Effector memory CD8-positive, alpha-beta T cell (primary cell): ENCODE measurements at regions not wholly inside any gene's neighbourhood (a gene's known extent, or its start where the extent isn't known, plus 50 kb on each side); places are given as distances from the start of the nearest gene placed in this dataset.
"Not testable (repeated sequence)": the region's sequence is repeated elsewhere in the genome, so short reads cannot be mapped to it uniquely, and the experiment has no call there.

Experiments
- ATAC-seq: fragments of 150-1000 bp; cut with Tn5 transposase; replicated peaks from 2 replicates; pipeline ENCODE4 v1.10.0; 2021; ENCODE audit warnings: mild to moderate bottlenecking, moderate library complexity
- DNase-seq, 3 experiments: peaks; one replicate each; pipeline ENCODE4 v3.0.0; 2021
- H3K27ac Mint-ChIP-seq, 2 donors: one replicate each; pipeline ENCODE4 v1.8.0; 2022; ENCODE audit warnings: mild to moderate bottlenecking in 2 of 2, mixed read lengths in 2 of 2, moderate library complexity in 2 of 2
- H3K27me3 Mint-ChIP-seq, 2 donors: one replicate each; pipeline ENCODE4 v1.8.0; 2022; ENCODE audit warnings: mixed read lengths in 2 of 2
- H3K36me3 Mint-ChIP-seq: one replicate; pipeline ENCODE4 v1.8.0; 2022; ENCODE audit warnings: mild to moderate bottlenecking, moderate library complexity, mixed read lengths; ENCODE audit not compliant: insufficient read depth
- H3K4me1 Mint-ChIP-seq, 2 donors: one replicate each; pipeline ENCODE4 v1.8.0; 2022; ENCODE audit warnings: low read depth in 2 of 2, mixed read lengths in 2 of 2
- H3K4me3 Mint-ChIP-seq, 2 donors: one replicate each; pipeline ENCODE4 v1.8.0; 2022; ENCODE audit warnings: mild to moderate bottlenecking in 2 of 2, mixed read lengths in 2 of 2, moderate library complexity in 2 of 2
- H3K9me3 Mint-ChIP-seq, 2 donors: one replicate each; pipeline ENCODE4 v1.8.0; 2022; ENCODE audit warnings: mixed read lengths in 2 of 2

DNA sequence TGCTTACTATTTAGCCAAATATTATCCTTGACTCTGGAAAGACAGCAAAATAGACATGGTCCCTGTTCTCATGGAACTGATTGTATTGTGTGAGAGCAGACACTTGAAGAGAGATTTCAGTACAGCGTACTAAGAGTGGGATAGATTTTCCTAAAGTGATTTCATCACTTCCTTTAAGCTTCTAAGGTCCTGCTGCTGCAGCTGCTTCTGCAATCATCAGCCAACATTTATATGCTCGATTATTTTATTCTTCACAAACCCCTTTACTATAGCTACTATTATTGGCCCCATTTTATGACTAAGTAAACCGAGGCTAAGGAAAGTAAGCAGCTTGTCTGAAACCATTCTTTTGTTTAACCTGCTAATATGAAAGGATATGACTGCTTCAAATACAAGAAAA, 137.7 kb downstream of the SPATA31D1 start:
- Mint-ChIP-seq H3K4me1 (no peaks in the 10 kb centered on the region), H3K4me3 (no peak overlapping the region), H3K36me3 (no peaks in the 10 kb centered on the region), H3K27ac (no peak overlapping the region), H3K9me3 (peaks cover 0 to 3% of the 10 kb centered on the region in 2 donors), H3K27me3 (no peaks in the 10 kb centered on the region)
- ATAC-seq (no peak), DNase-seq (no peak)

DNA sequence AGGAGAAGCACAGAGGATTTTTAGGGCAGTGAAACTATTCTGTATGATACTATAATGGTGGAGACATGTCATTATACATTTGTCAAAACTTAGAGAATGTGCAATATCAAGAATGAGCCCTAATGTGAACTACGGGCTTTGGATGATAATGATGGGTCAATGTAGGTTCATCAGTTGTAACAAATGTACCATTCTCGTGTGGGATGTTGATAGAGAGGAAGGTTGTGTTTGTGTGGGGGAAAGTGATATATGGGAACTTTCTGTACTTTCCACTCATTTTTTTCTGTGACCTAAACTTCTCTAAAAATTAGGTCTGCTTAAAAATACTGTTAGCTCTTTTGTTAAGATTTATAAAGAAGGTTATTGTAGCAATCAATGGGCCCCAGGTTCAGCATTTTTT, 138.9 kb downstream of the SPATA31D1 start:
- Mint-ChIP-seq H3K9me3 (peaks cover 0 to 3% of the 10 kb centered on the region in 2 donors), H3K4me1 (no peaks in the 10 kb centered on the region), H3K27me3 (no peaks in the 10 kb centered on the region), H3K27ac (no peak overlapping the region), H3K4me3 (no peak overlapping the region), H3K36me3 (no peaks in the 10 kb centered on the region)
- no peak for DNase-seq
- ATAC-seq = no peak

DNA sequence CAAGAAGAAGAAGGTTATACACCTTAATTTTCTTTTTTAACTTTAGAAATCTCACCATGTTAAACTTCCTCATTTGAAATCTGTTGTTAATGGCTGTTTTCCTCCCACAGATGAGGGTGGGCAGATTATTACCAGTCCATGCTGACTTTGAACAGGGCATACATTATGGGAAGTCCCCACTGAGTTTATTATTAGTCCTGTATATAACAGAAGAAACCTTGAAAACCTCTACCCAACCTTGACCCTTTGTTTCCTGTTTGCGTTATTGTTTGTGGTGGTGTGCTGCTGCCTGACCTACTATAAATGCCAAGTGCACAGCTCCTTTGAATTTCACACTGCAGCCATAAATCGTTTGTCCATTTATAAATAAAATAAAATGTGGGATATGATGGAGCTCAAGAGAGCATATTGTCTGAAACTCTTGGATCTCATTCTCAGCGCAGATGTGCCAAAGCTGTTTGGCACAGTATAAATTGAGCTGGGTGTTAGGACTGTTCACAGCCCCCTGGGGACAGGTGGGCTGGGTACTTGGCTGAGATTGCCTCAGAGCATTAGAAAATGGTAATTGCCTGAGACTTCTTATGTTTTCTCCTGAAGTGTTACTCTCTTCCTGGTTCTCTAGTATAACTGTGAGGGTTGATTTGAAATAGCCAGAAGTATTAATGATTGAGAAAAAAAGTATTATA, 139.6 kb downstream of the SPATA31D1 start:
- Mint-ChIP-seq H3K27me3 (no peaks in the 10 kb centered on the region), H3K36me3 (no peaks in the 10 kb centered on the region), H3K4me3 (no peak overlapping the region), H3K4me1 (no peaks in the 10 kb centered on the region), H3K9me3 (peaks cover 0 to 3% of the 10 kb centered on the region in 2 donors), H3K27ac (no peak overlapping the region)
- DNase-seq (no peak), ATAC-seq (peak; percentile 41)

DNA sequence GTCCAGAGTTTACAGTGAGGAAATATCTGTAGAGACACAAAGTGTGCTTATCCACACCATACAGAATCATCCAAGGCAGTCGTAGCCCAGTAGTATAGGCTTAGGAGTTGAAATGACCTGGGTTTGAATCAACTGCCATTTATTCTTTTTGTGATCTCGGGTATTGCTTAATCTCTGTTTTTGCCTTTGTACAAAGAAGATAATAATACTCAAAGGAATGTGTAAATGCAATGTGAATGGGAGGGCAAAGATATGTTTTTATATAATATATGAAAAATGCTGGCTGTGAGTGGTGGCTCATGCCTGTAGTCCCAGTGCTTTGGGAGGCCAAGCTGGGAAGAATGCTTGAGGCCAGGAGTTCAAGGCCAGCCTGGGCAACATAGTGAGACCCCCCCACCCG, 141.1 kb downstream of the SPATA31D1 start:
- Mint-ChIP-seq H3K27ac (no peak overlapping the region), H3K36me3 (no peaks in the 10 kb centered on the region), H3K9me3 (peaks cover 0 to 5% of the 10 kb centered on the region in 2 donors), H3K27me3 (no peaks in the 10 kb centered on the region), H3K4me1 (no peaks in the 10 kb centered on the region), H3K4me3 (no peak overlapping the region)
- no peak for ATAC-seq
- no peak for DNase-seq

DNA sequence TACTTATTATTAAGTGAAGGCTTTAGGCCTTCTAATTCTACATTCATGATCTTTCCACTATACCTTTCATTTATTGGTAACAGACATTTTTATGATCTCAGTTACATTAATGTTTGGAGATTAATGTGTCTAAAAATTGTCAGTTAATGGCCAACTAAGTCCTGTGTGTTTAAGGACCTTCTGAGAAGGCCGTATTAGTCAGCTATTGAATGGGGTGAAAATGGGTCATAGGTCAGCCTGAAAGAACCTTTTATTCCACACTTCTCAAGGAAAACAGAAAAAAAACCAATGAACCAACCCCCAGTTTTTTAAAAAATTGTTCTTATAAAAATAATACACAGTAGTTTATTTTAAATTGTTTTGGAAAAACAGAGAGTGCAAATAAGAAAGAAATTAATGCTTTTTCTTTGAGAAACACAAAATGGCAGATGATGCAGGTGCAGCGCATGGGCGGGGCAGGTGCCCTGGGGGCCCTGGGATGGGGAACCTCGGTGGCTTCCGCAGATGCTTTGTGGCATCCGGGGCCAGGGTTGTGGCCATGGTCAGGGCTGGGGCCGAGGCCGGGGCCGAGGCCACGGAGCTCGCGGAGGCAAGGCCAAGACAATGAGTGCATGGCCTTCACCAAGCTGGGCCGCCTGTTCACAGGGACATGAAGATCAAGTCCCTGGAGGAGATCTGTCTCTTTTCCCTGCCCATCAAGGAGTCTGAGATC, 141.9 kb downstream of the SPATA31D1 start:
- Mint-ChIP-seq H3K4me1 (no peaks in the 10 kb centered on the region), H3K36me3 (no peaks in the 10 kb centered on the region), H3K4me3 (no peak overlapping the region), H3K27me3 (no peaks in the 10 kb centered on the region), H3K9me3 (peaks cover 1 to 6% of the 10 kb centered on the region in 2 donors), H3K27ac (no peak overlapping the region)
- no peak for DNase-seq
- ATAC-seq = no peak

DNA sequence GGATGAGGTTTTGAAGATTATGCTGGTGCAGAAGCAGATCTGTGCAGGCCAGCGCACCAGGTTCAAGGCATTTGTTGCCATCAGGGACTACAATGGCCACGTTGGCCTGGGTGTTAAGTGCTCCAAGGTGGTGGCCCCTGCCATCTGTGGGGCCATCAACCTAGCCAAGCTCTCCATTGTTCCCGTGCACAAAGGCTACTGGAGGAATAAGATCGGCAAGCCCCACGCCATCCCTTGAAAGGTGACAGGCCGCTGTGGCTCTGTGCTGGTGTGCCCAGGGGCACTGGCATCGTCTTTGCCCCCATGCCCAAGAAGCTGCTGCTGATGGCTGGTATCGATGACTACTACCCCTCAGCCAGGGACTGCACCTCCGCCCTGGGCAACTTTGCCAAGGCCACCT, 142.5 kb downstream of the SPATA31D1 start:
- Mint-ChIP-seq H3K4me1 (no peaks in the 10 kb centered on the region), H3K27me3 (no peaks in the 10 kb centered on the region), H3K27ac (no peak overlapping the region), H3K36me3 (peaks cover 3% of the 10 kb centered on the region), H3K4me3 (no peak overlapping the region), H3K9me3 (peaks cover 5 to 9% of the 10 kb centered on the region in 2 donors)
- DNase-seq = no peak
- ATAC-seq = no peak

DNA sequence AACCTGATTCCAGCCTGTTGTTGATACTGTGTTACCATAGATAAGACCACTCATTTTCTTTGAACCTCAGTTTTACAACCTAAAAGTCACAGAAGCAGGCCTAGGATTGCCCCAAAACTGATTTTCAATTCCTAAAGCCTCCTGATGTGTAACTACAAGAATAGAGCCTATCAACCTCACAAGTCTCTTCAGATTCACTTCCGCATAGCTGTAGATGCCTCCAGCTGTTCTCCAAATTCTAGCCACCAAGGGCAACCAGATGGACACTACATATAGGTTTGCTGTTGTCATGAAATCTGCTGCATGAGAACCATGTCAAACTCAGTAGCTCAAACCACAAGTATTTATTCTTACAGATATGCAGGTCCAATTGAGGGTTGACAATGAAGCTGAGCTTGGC, 143.5 kb downstream of the SPATA31D1 start:
- Mint-ChIP-seq H3K36me3 (peaks cover 3% of the 10 kb centered on the region), H3K4me3 (no peak overlapping the region), H3K9me3 (peaks cover 5 to 9% of the 10 kb centered on the region in 2 donors), H3K27me3 (no peaks in the 10 kb centered on the region), H3K27ac (no peak overlapping the region), H3K4me1 (no peaks in the 10 kb centered on the region)
- ATAC-seq (no peak), DNase-seq (no peak)

DNA sequence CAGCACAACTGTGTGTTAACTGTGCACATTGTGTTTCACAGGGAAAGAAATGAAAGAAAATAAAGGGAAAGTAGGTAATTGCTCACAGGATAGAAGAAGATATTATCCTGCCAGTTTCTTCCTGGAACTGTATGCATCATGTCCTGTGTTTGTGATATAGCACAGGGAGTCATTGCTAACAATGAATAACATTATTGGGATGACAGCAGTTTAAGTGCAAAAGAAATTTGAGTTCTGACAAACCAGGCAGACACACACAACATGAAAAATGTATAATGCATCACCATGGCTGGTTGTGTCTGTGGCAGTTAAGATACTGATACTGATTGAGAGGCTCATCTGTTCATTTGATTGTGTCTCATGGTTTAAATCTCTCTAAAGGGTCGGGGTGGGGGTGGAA, 145.4 kb downstream of the SPATA31D1 start:
- DNase-seq (no peak), ATAC-seq (no peak)
- H3K4me1 Mint-ChIP-seq = no peaks in the 10 kb centered on the region
- H3K4me3 Mint-ChIP-seq = no peak overlapping the region
- no peaks in the 10 kb centered on the region for H3K27me3 Mint-ChIP-seq
- H3K36me3 Mint-ChIP-seq = peaks cover 3% of the 10 kb centered on the region
- H3K27ac Mint-ChIP-seq = no peak overlapping the region
- peaks cover 5 to 6% of the 10 kb centered on the region in 2 donors for H3K9me3 Mint-ChIP-seq

DNA sequence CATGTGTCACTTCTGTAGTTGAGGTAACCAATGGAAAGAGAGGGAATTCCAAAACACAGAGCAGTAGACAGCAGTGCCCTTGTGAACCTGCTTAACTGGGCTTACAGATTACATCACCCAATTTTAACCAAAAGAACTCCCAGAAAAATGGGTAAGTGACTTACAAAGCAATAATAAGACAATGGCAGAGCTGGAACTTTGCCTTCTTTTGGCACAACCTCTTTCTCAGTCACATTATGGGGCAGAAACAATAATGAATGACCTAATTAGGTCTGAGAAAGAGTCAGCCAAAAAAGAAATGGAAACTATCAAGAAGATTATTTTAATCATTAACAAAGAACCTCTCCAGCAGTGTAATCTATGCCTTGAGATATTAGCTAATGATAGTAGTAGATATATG, 146.5 kb downstream of the SPATA31D1 start:
- no peaks in the 10 kb centered on the region for H3K4me1 Mint-ChIP-seq
- H3K9me3 Mint-ChIP-seq = peaks cover 5 to 6% of the 10 kb centered on the region in 2 donors
- H3K27me3 Mint-ChIP-seq = no peaks in the 10 kb centered on the region
- no peak for DNase-seq
- no peak for ATAC-seq
- no peak overlapping the region for H3K27ac Mint-ChIP-seq
- peaks cover 3% of the 10 kb centered on the region for H3K36me3 Mint-ChIP-seq
- no peak overlapping the region for H3K4me3 Mint-ChIP-seq

DNA sequence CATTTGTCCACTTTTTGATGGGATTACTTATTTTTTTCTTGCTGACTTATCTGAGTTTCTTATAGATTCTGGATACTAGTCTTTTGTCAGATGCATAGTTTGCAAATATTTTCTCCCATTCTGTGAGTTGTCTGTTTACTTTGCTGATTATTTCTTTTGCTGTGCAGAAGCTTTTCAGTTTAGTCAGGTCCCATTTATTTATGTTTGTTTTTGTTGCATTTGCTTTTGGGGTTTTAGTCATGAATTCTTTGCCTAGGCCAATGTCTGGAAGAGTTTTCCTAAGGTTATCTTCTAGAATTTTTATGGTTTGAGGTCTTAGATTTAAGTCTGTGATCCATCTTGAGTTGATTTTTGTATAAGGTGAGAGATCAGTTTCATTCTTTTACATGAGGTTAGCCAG, 149.5 kb downstream of the SPATA31D1 start:
- H3K27me3 Mint-ChIP-seq, ATAC-seq, H3K27ac Mint-ChIP-seq, H3K9me3 Mint-ChIP-seq, DNase-seq, H3K4me1 Mint-ChIP-seq, H3K36me3 Mint-ChIP-seq, H3K4me3 Mint-ChIP-seq: not testable (repeated sequence)

DNA sequence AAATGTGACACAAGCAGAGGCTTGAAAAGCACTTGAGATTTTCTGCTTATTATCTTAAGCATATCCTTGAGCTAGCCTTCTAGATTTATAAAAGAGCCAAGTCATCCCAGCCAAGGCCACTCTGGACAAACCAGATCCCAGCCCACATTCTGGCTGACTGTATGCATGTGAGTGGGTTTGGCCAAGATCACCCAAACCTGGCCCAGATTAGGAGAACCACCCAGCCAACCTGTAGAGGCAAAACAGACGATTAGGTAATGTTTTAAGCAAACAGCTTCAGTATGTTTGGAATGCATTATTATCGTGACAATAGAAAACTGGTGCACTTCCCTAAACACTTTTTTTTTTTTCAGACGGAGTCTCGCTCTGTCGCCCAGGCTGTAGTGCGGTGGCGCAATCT, 151.9 kb downstream of the SPATA31D1 start:
- DNase-seq = no peak
- no peak overlapping the region for H3K4me3 Mint-ChIP-seq
- no peaks in the 10 kb centered on the region for H3K27me3 Mint-ChIP-seq
- no peak for ATAC-seq
- H3K4me1 Mint-ChIP-seq = no peaks in the 10 kb centered on the region
- H3K9me3 Mint-ChIP-seq = peaks cover 4 to 5% of the 10 kb centered on the region in 2 donors
- peaks cover 3% of the 10 kb centered on the region for H3K36me3 Mint-ChIP-seq
- H3K27ac Mint-ChIP-seq = no peak overlapping the region

DNA sequence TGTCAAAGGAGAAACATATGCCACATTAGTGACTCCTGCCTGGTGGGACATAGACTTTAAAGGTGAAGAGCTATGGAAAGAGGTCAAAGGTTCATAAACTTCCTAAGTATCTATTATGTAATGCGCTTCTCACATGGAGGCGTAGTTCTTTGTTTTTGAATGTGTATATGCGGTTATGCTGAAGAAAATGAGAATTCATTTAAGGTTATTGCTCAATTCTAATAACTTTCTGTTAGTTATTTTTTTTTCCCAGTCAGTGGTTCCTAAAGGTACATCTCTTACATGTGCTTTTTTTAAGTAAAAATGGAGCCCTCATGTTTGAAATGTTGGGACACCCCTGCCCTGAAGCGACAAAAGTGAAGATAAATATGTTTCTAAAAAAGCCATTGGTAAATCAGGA, 156.2 kb downstream of the SPATA31D1 start:
- Mint-ChIP-seq H3K36me3 (no peaks in the 10 kb centered on the region), H3K27me3 (no peaks in the 10 kb centered on the region), H3K9me3 (peaks cover 0 to 6% of the 10 kb centered on the region in 2 donors), H3K4me1 (no peaks in the 10 kb centered on the region), H3K4me3 (no peak overlapping the region), H3K27ac (no peak overlapping the region)
- no peak for DNase-seq
- no peak for ATAC-seq

DNA sequence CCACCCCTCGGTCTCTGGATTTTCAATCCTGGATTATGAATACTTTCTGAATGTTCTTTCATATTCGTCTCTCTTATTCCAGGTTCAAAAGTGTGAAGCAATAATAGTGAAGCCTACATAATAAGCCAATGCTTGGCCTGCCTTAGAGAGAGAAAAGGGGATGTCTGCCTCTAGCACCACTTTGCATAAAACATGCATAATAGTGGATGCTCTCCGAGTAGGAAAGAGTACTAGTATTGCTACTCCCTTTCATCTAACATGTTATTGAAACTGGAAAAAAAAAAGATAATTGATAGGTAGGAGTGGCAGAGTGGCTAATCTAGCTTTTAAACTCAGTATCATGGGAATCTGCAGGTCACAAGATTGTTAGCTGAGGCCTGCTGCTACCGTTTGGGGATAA, 158.1 kb downstream of the SPATA31D1 start:
- Mint-ChIP-seq H3K4me3 (no peak overlapping the region), H3K27ac (no peak overlapping the region)
- no peak for DNase-seq

DNA sequence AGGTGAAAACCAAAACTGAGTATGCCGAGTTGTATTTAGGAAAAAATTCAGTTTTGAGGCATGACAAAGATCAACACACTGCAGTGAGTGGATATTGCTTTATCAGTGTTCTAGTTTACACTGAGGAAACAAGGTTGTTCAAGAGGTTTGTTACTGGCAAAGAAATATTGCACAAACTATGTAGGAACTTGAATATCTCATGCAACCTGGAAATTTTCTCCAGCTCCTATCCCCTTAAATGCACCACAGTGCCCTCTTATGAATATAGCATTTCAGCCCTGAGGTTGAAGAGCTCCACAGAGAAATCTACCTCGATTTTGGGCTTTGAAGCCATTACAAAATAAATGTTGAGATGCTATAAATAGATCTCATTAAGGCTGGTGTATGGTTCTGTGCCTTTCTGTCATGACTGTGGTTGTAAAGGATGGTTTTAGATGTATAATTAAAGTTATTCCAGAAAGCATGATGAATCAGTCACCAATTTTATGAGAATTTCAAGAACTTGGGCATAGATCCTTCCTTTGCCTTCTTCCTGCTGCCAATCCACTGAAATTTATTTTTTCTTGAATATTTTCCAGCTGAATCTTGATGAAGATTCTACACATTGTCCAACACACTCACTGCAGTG, 159.3 kb downstream of the SPATA31D1 start:
- no peak for DNase-seq
- no peaks in the 10 kb centered on the region for H3K4me1 Mint-ChIP-seq
- H3K27me3 Mint-ChIP-seq = no peaks in the 10 kb centered on the region
- peaks cover 7 to 11% of the 10 kb centered on the region in 2 donors for H3K9me3 Mint-ChIP-seq
- H3K4me3 Mint-ChIP-seq = no peak overlapping the region
- ATAC-seq = no peak
- no peaks in the 10 kb centered on the region for H3K36me3 Mint-ChIP-seq
- no peak overlapping the region for H3K27ac Mint-ChIP-seq

More for the DNA sequence above, 158.1 kb downstream of the SPATA31D1 start:
- no peaks in the 10 kb centered on the region for H3K27me3 Mint-ChIP-seq
- no peaks in the 10 kb centered on the region for H3K36me3 Mint-ChIP-seq
- H3K9me3 Mint-ChIP-seq = peaks cover 7 to 11% of the 10 kb centered on the region in 2 donors
- H3K4me1 Mint-ChIP-seq = no peaks in the 10 kb centered on the region
- no peak for ATAC-seq
